H1 (cell line): ENCODE measurements at regions not wholly inside any gene's neighbourhood (a gene's known extent, or its start where the extent isn't known, plus 50 kb on each side); places are given as distances from the start of the nearest gene placed in this dataset.

ENCODE experiments used
- CTCF ChIA-PET: fragments of 300-600 bp; sonication (Branson Sonifier 250); formaldehyde crosslinking; loops from one replicate; lab custom pipeline; 2021; ENCODE audit not compliant: partially characterized antibody; lab: Charles Lee
- POLR2A ChIA-PET: fragments of 300-600 bp; sonication (Branson Sonifier 250); formaldehyde crosslinking; loops from one replicate; lab custom pipeline; 2021; ENCODE audit warnings: inconsistent platforms; ENCODE audit not compliant: partially characterized antibody; lab: Charles Lee
- DNase-seq, 2 experiments: peaks; one replicate each; pipeline versions ENCODE4 v3.0.0 to v3.0.0-alpha.2; 2010 to 2022; ENCODE audit warnings: low spot score in 2 of 2, low read depth in 1 of 2, mixed read lengths in 1 of 2
- FAIRE-seq: peaks from 2 replicates; lab custom pipeline; 2011; peaks lifted over from hg19 to GRCh38; lab: Jason Lieb, UNC
- H2AFZ ChIP-seq: 2 replicates; pipeline ENCODE4 v1.8.1; 2012; ENCODE audit warnings: low read length, inconsistent platforms
- H2AK5ac ChIP-seq: 2 replicates; pipeline ENCODE4 v1.6.1; 2013; ENCODE audit warnings: low read depth, low read length
- H2BK120ac ChIP-seq: replicated peaks from 2 replicates; pipeline ENCODE3; 2013; ENCODE audit warnings: low read depth, low read length, inconsistent platforms
- H2BK12ac ChIP-seq: 2 replicates; pipeline ENCODE4 v1.6.1; 2013; ENCODE audit warnings: low read depth, low read length
- H2BK15ac ChIP-seq: 2 replicates; pipeline ENCODE4 v1.6.1; 2013; ENCODE audit warnings: low read length
- H2BK20ac ChIP-seq: 2 replicates; pipeline ENCODE4 v1.6.1; 2013; ENCODE audit warnings: low read length
- H2BK5ac ChIP-seq: 2 replicates; pipeline ENCODE4 v1.6.1; 2013; ENCODE audit warnings: low read depth, low read length
- H3K14ac ChIP-seq: 2 replicates; pipeline ENCODE4 v1.6.1; 2013; ENCODE audit warnings: inconsistent platforms; ENCODE audit not compliant: insufficient read length
- H3K18ac ChIP-seq: 2 replicates; pipeline ENCODE4 v1.6.1; 2013; ENCODE audit warnings: low read length; ENCODE audit errors: extremely low read depth
- H3K23ac ChIP-seq: 2 replicates; pipeline ENCODE4 v1.6.1; 2013; ENCODE audit warnings: inconsistent platforms; ENCODE audit not compliant: insufficient read length
- H3K23me2 ChIP-seq: 2 replicates; pipeline ENCODE4 v1.6.1; 2013; ENCODE audit warnings: low read depth, low read length
- H3K27ac ChIP-seq: 2 replicates; pipeline ENCODE4 v1.6.1; 2011; ENCODE audit warnings: low read depth, low read length, inconsistent platforms
- H3K27me3 ChIP-seq, 4 experiments: replicated peaks in 1 of 4; 1 replicate in 1 of 4; 2 replicates in 3 of 4; pipeline versions ENCODE4 v1.6.1 to v1.8.1; 2011 to 2013; ENCODE audit warnings: low read length in 3 of 4, mild to moderate bottlenecking in 3 of 4, inconsistent platforms in 2 of 4, mixed read lengths in 2 of 4, moderate library complexity in 1 of 4; ENCODE audit not compliant: control insufficient read depth in 3 of 4, insufficient read depth in 3 of 4; ENCODE audit errors: extremely low read depth in 1 of 4
- H3K36me3 ChIP-seq, 4 experiments: 2 replicates each; pipeline versions ENCODE4 v1.6.1 to v1.8.1; 2011 to 2013; ENCODE audit warnings: mild to moderate bottlenecking in 4 of 4, low read length in 3 of 4, moderate library complexity in 2 of 4, control low read depth in 1 of 4, inconsistent platforms in 1 of 4; ENCODE audit not compliant: insufficient read depth in 4 of 4, control insufficient read depth in 2 of 4
- H3K4ac ChIP-seq: replicated peaks from 2 replicates; pipeline ENCODE3; 2013; ENCODE audit warnings: low read length, low read depth, mixed read lengths, inconsistent platforms; ENCODE audit not compliant: insufficient read length
- H3K4me1 ChIP-seq, 4 experiments: replicated peaks in 1 of 4; 1 replicate in 1 of 4; 2 replicates in 3 of 4; pipeline versions ENCODE4 v1.6.1 to v1.8.1; 2011 to 2013; ENCODE audit warnings: low read length in 3 of 4, inconsistent platforms in 2 of 4, mixed read lengths in 1 of 4; ENCODE audit not compliant: insufficient read depth in 4 of 4, control insufficient read depth in 3 of 4
- H3K4me2 ChIP-seq, 2 experiments: 2 replicates each; pipeline versions ENCODE4 v1.6.1 to v1.8.1; 2011 to 2013; ENCODE audit warnings: low read depth in 2 of 2, low read length in 2 of 2, control low read depth in 1 of 2, inconsistent platforms in 1 of 2, mild to moderate bottlenecking in 1 of 2; ENCODE audit not compliant: insufficient read depth in 1 of 2
- H3K4me3 ChIP-seq, 4 experiments: fragments of 200-600, 300-600 bp in 1 of 4; sonication (generic), shearing (Covaris generic), sonication (Bioruptor Twin) in 1 of 4; 2 replicates each; pipeline versions ENCODE4 v1.5.1 to v1.8.1; 2011 to 2016; ENCODE audit warnings: low read length in 4 of 4, low read depth in 3 of 4, control low read depth in 2 of 4, inconsistent platforms in 2 of 4, mild to moderate bottlenecking in 2 of 4, mixed read lengths in 1 of 4, moderate library complexity in 1 of 4; ENCODE audit not compliant: insufficient read depth in 2 of 4; ENCODE audit errors: extremely low read depth in 1 of 4
- H3K56ac ChIP-seq: replicated peaks from 2 replicates; pipeline ENCODE3; 2013; ENCODE audit warnings: low read depth, mild to moderate bottlenecking, mixed read lengths, low read length, inconsistent platforms; ENCODE audit not compliant: insufficient read length
- H3K79me1 ChIP-seq: 2 replicates; pipeline ENCODE4 v1.6.1; 2013; ENCODE audit warnings: low read depth, low read length, control low read depth
- H3K79me2 ChIP-seq, 2 experiments: 2 replicates each; pipeline versions ENCODE4 v1.6.1 to v1.8.1; 2012 to 2013; ENCODE audit warnings: low read length in 2 of 2, mild to moderate bottlenecking in 2 of 2, inconsistent platforms in 1 of 2; ENCODE audit not compliant: insufficient read depth in 2 of 2, control insufficient read depth in 1 of 2
- H3K9ac ChIP-seq, 4 experiments: replicated peaks in 1 of 4; 1 replicate in 1 of 4; 2 replicates in 3 of 4; pipeline versions ENCODE4 v1.6.1 to v1.8.1; 2011 to 2013; ENCODE audit warnings: low read depth in 3 of 4, low read length in 3 of 4, control low read depth in 2 of 4, mild to moderate bottlenecking in 2 of 4, moderate library complexity in 2 of 4, inconsistent platforms in 1 of 4; ENCODE audit errors: extremely low read depth in 1 of 4
- H3K9me3 ChIP-seq, 2 experiments: 2 replicates each; pipeline versions ENCODE4 v1.6.1 to v1.8.1; 2012 to 2013; ENCODE audit warnings: mild to moderate bottlenecking in 2 of 2, moderate library complexity in 2 of 2, control low read depth in 1 of 2, inconsistent platforms in 1 of 2, low read depth in 1 of 2, low read length in 1 of 2, mixed read lengths in 1 of 2; ENCODE audit not compliant: insufficient read depth in 2 of 2
- H4K20me1 ChIP-seq, 2 experiments: replicated peaks in 1 of 2; 2 replicates each; pipeline versions ENCODE3 to v1.8.1; 2011 to 2013; ENCODE audit warnings: inconsistent platforms in 2 of 2, low read length in 2 of 2, mild to moderate bottlenecking in 1 of 2; ENCODE audit not compliant: insufficient read depth in 2 of 2, control insufficient read depth in 1 of 2
- H4K5ac ChIP-seq: 2 replicates; pipeline ENCODE4 v1.6.1; 2013; ENCODE audit warnings: low read length, low read depth, mixed read lengths, inconsistent platforms; ENCODE audit not compliant: insufficient read length
- H4K8ac ChIP-seq: 2 replicates; pipeline ENCODE4 v1.8.0; 2013; ENCODE audit warnings: mild to moderate bottlenecking, moderate library complexity, low read length, inconsistent platforms; ENCODE audit not compliant: insufficient read depth; ENCODE audit errors: extremely low read depth
- H4K91ac ChIP-seq: replicated peaks from 2 replicates; pipeline ENCODE3; 2013; ENCODE audit warnings: low read length, mixed read lengths, inconsistent platforms; ENCODE audit not compliant: insufficient read length
- CTBP2 ChIP-seq: IDR thresholded peaks from 2 replicates; pipeline ENCODE4 v1.7.0; 2011; ENCODE audit warnings: borderline replicate concordance, mild to moderate bottlenecking, moderate library complexity, mixed read lengths, low read length; ENCODE audit not compliant: insufficient read depth, insufficient read length
- JUN ChIP-seq: IDR thresholded peaks from 2 replicates; pipeline ENCODE4 v1.6.1; 2011; ENCODE audit warnings: low read depth, mild to moderate bottlenecking, improper control_type of control experiment, low read length
- NRF1 ChIP-seq: IDR thresholded peaks from 2 replicates; pipeline ENCODE4 v1.6.1; 2011; ENCODE audit warnings: mild to moderate bottlenecking, low read depth, low read length, improper control_type of control experiment
- POLR2AphosphoS5 ChIP-seq: IDR thresholded peaks from 2 replicates; pipeline ENCODE4 v1.6.1; 2011; ENCODE audit warnings: low read depth, low read length
- POU5F1 ChIP-seq: IDR thresholded peaks from 2 replicates; pipeline ENCODE4 v1.6.1; 2011; ENCODE audit warnings: low read depth, mild to moderate bottlenecking, low read length, moderate library complexity
- SAP30 ChIP-seq: fragments of 300-600 bp; sonication (generic); IDR thresholded peaks from 2 replicates; pipeline ENCODE4 v1.7.1; 2012; ENCODE audit warnings: low read length, moderate library complexity, mild to moderate bottlenecking, inconsistent platforms; ENCODE audit not compliant: insufficient read depth, insufficient replicate concordance
- SIN3A ChIP-seq, 2 experiments: IDR thresholded peaks in 1 of 2; conservative IDR thresholded peaks in 1 of 2; 2 replicates each; pipeline ENCODE4 v1.6.1; 2011 to 2012; ENCODE audit warnings: low read length in 2 of 2, improper control_type of control experiment in 1 of 2, low read depth in 1 of 2, mild to moderate bottlenecking in 1 of 2
- SP1 ChIP-seq: IDR thresholded peaks from 2 replicates; pipeline ENCODE4 v1.6.1; 2011; ENCODE audit warnings: low read depth, low read length
- TAF7 ChIP-seq: optimal IDR thresholded peaks from 2 replicates; pipeline ENCODE3; 2011; ENCODE audit warnings: low read depth, mild to moderate bottlenecking, inconsistent platforms, low read length, moderate library complexity, borderline replicate concordance
- TBP ChIP-seq: IDR thresholded peaks from 2 replicates; pipeline ENCODE4 v1.6.1; 2011; ENCODE audit warnings: low read depth, low read length, improper control_type of control experiment
- TCF12 ChIP-seq: IDR thresholded peaks from 2 replicates; pipeline ENCODE4 v1.6.1; 2011; ENCODE audit warnings: low read depth, mild to moderate bottlenecking, low read length
- WGBS, 2 experiments: shearing (Covaris generic) in 1 of 2; methylation state at CpG; one replicate each; pipeline versions ENCODE4 v1.1.6 to v1.1.7; 2013 to 2015; ENCODE audit warnings: low lambda C conversion rate in 2 of 2, mixed read lengths in 2 of 2, inconsistent platforms in 1 of 2, low coverage in 1 of 2, missing lambda C conversion rate in 1 of 2; ENCODE audit not compliant: insufficient replicate concordance in 2 of 2, insufficient coverage in 1 of 2, insufficient read length in 1 of 2; ENCODE audit errors: extremely low coverage in 1 of 2, missing lambda C conversion rate in 1 of 2; 5-methylcytosine and 5-hydroxymethylcytosine counted together
- TF ChIP-seq, protein P1 (sequence below): IDR thresholded peaks from 2 replicates; pipeline ENCODE4 v1.6.1; 2012; ENCODE audit warnings: inconsistent platforms

DNA sequence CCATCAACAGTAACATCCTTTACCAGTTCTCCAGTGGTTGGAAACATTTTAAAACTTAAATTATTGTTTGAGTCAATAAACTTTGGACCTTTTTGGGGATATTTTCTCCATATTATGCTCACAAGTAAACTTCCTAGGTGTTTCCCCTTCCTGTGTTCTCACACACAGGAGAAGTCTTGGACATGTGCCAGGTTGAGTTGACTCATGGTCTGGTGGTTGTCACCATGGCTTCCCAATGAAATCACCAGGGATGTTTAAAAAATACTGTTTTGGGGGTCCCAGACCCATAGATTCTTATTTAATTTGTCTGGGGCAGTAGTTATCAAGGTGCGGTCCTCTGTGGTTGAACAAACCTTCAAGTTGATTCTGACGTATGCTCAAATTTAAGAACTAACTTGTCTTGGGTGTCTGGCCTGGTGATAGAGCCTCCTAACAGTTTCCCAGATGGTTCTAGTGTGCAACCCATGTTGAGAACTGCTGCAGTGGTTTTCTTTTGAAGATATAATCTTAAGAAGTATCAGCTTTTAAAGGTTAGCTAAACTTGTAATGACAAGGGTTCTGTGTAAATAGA, 291.8 kb downstream of the EDEM1 start:
- no peak overlapping the region for H2BK15ac ChIP-seq
- no peak overlapping the region for H2BK120ac ChIP-seq
- 86% methylated on average over 2 of the region's 2 CpGs; no CpG with 5 or more reads in 1 of the 2 experiments for WGBS, 2 experiments
- no peak for DNase-seq
- H3K27me3 ChIP-seq = no peaks in the 10 kb centered on the region
- no peaks in the 10 kb centered on the region for H3K36me3 ChIP-seq
- no peak overlapping the region for H2BK12ac ChIP-seq
- no peaks in the 10 kb centered on the region for H3K4me1 ChIP-seq
- H3K4ac ChIP-seq = no peak overlapping the region
- H3K56ac ChIP-seq = no peak overlapping the region
- no peaks in the 10 kb centered on the region for H3K23me2 ChIP-seq
- H3K23ac ChIP-seq = no peak overlapping the region
- POLR2A ChIA-PET = no interaction called here
- no peak overlapping the region for H3K9ac ChIP-seq
- no peak for TF ChIP-seq CTBP2
- TF ChIP-seq NRF1 = no peak
- TF ChIP-seq JUN = no peak
- TF ChIP-seq POLR2AphosphoS5 = no peak
- TF ChIP-seq SP1 = no peak
- no peak for TF ChIP-seq POU5F1
- TF ChIP-seq, protein P1, sequence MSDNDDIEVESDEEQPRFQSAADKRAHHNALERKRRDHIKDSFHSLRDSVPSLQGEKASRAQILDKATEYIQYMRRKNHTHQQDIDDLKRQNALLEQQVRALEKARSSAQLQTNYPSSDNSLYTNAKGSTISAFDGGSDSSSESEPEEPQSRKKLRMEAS = no peak
- no peak for TF ChIP-seq SIN3A (conservative IDR thresholded peaks at IDR 0.05 in 1 of 2, IDR thresholded peaks at IDR 0.05 in 1 of 2; ENCODE audit: low read depth in 1 of 2, low read length in 2 of 2)
- no peak for TF ChIP-seq TAF7
- no peak for TF ChIP-seq TBP
- TF ChIP-seq TCF12 = no peak
- no peak for TF ChIP-seq SAP30
- TF ChIP-seq, all 59 proteins: peak for 0
- no peak overlapping the region for H3K4me2 ChIP-seq
- FAIRE-seq = no peak
- CTCF ChIA-PET = no interaction called here
- H3K9me3 ChIP-seq = no peaks in the 10 kb centered on the region
- no peaks in the 10 kb centered on the region for H3K79me1 ChIP-seq
- no peak overlapping the region for H3K27ac ChIP-seq
- H2BK20ac ChIP-seq = no peak overlapping the region
- H3K79me2 ChIP-seq = no peaks in the 10 kb centered on the region
- no peak overlapping the region for H2BK5ac ChIP-seq
- no peaks in the 10 kb centered on the region for H4K20me1 ChIP-seq
- H2AFZ ChIP-seq = no peak overlapping the region
- H3K14ac ChIP-seq = no peak overlapping the region
- H3K18ac ChIP-seq = no peak overlapping the region
- H4K91ac ChIP-seq = no peak overlapping the region
- no peak overlapping the region for H4K8ac ChIP-seq
- H4K5ac ChIP-seq = no peak overlapping the region
- no peak overlapping the region for H2AK5ac ChIP-seq
- H3K4me3 ChIP-seq = no peak overlapping the region
